Ishikawa (cell line): ENCODE measurements at regions not wholly inside any gene's neighbourhood (a gene's known extent, or its start where the extent isn't known, plus 50 kb on each side); places are given as distances from the start of the nearest gene placed in this dataset.

ENCODE experiments used
- CREB1 ChIP-seq: IDR thresholded peaks from 2 replicates; pipeline ENCODE4 v1.6.1; 2012; ENCODE audit warnings: low read depth
- EGR1 ChIP-seq: IDR thresholded peaks from 2 replicates; pipeline ENCODE4 v1.6.1; 2012
- EP300 ChIP-seq: IDR thresholded peaks from 2 replicates; pipeline ENCODE4 v1.6.1; 2012; ENCODE audit warnings: borderline replicate concordance
- NFIC ChIP-seq: IDR thresholded peaks from 2 replicates; pipeline ENCODE4 v1.6.1; 2012
- TAF1 ChIP-seq: IDR thresholded peaks from 2 replicates; pipeline ENCODE4 v1.6.1; 2012; ENCODE audit warnings: low read depth, mild to moderate bottlenecking
- TCF12 ChIP-seq: IDR thresholded peaks from 2 replicates; pipeline ENCODE4 v1.6.1; 2012; ENCODE audit warnings: low read depth
- YY1 ChIP-seq: IDR thresholded peaks from 2 replicates; pipeline ENCODE4 v1.6.1; 2012; ENCODE audit warnings: low read depth

DNA sequence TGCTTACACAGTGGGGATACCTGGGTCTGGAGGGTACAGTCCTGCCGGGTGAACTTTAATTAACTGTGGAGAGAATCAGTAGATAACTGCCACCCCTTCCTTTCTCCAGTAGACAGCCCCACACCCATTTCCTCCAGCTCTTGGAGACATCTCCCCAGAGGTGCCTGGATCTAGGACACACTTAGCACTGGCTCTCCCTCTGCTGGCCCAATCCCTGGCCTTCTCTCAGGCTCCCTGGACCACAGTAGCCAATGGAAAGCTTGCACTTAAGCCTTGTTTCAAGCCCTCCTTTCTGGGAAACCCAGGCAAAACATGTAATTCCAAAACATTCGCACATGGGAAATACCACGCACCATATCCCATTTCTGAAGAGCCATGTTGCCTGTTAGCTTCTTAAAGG is 169.2 kb upstream of the GAS1 start:
- no peak for TF ChIP-seq TCF12
- TF ChIP-seq CREB1 = no peak
- TF ChIP-seq YY1 = no peak
- TF ChIP-seq EP300 = no peak
- no peak for TF ChIP-seq TAF1
- no peak for TF ChIP-seq EGR1
- no peak for TF ChIP-seq NFIC
